Coronary artery (tissue), 2 donors: ENCODE measurements at regions not wholly inside any gene's neighbourhood (a gene's known extent, or its start where the extent isn't known, plus 50 kb on each side); places are given as distances from the start of the nearest gene placed in this dataset.

Experiments used
- DNase-seq: peaks from one replicate; pipeline ENCODE4 v3.0.0-alpha.2; 2017; ENCODE audit warnings: low spot score
- H3K27ac ChIP-seq, 2 donors: fragments of 200-600 bp; sonication (generic); one replicate each; pipeline ENCODE4 v1.5.1; 2016 to 2019
- H3K4me3 ChIP-seq: fragments of 200-600 bp; sonication (generic); 2 replicates; pipeline ENCODE4 v1.5.1; 2016; ENCODE audit warnings: mild to moderate bottlenecking, moderate library complexity
- CTCF ChIP-seq: fragments of 200-600 bp; sonication (generic); IDR thresholded peaks from one replicate; pipeline ENCODE4 v1.5.1; 2019; ENCODE audit warnings: antibody characterized with exemption

- Histone ChIP-seq H3K27ac (no peak overlapping the region), H3K4me3 (no peak overlapping the region)
- TF ChIP-seq CTCF: no peak
- DNase-seq: no peak
These were observed 371.2 kb downstream of the BCL11B start for GRCh38 chr14:98900798-98901197.

GRCh38 chr14:98901511-98902205, 370.3 kb downstream of the BCL11B start:
- DNase-seq: no peak
- no peak for TF ChIP-seq CTCF

GRCh38 chr14:98903371-98903770, 368.6 kb downstream of the BCL11B start:
- Histone ChIP-seq H3K4me3 (no peak overlapping the region), H3K27ac (no peak overlapping the region)
- no peak for TF ChIP-seq CTCF
- no peak for DNase-seq

More at GRCh38 chr14:98901511-98902205, 370.3 kb downstream of the BCL11B start:
- no peak overlapping the region for H3K4me3 ChIP-seq
- H3K27ac ChIP-seq: no peak overlapping the region

GRCh38 chr14:98904677-98905076, 367.3 kb downstream of the BCL11B start:
- DNase-seq: no peak
- Histone ChIP-seq H3K4me3 (no peak overlapping the region), H3K27ac (no peak overlapping the region)
- no peak for TF ChIP-seq CTCF

GRCh38 chr14:98906123-98906995, 365.6 kb downstream of the BCL11B start:
- H3K4me3 ChIP-seq: no peak overlapping the region
- DNase-seq: no peak
- H3K27ac ChIP-seq: no peak overlapping the region
- no peak for TF ChIP-seq CTCF

- DNase-seq: no peak
- no peak overlapping the region for H3K4me3 ChIP-seq
- H3K27ac ChIP-seq: no peak overlapping the region
- TF ChIP-seq CTCF: no peak
These were observed 364.7 kb downstream of the BCL11B start for GRCh38 chr14:98907271-98907670.
